GM12878 (cell line): ENCODE measurements at regions not wholly inside any gene's neighbourhood (a gene's known extent, or its start where the extent isn't known, plus 50 kb on each side); places are given as distances from the start of the nearest gene placed in this dataset.

Experiments
- ATAC-seq: fragments of 200-7000 bp; cut with Tn5 transposase; 3 replicates; pipeline ENCODE4 v1.9.1; 2020; ENCODE audit warnings: mild to moderate bottlenecking, moderate library complexity
- BruUV-seq: library from RNA; stranded (reverse); fragments of 400-500 nt; replicated peaks from 2 replicates; lab custom pipeline; 2021; lab: Mats Ljungman, UMichigan
- CTCF ChIA-PET: fragments of 300-600 bp; sonication (Branson Sonifier 250); formaldehyde crosslinking; extraction: SDS; loops from one replicate; lab custom pipeline; 2021; ENCODE audit warnings: inconsistent platforms; lab: Yijun Ruan, JAX
- POLR2A ChIA-PET: fragments of 350-600 bp; formaldehyde crosslinking; extraction: SDS; loops from one replicate; lab custom pipeline; 2021; ENCODE audit warnings: inconsistent platforms; lab: Charles Lee
- RAD21 ChIA-PET: fragments of 300-600 bp; sonication (Branson Sonifier 250); formaldehyde crosslinking; loops from one replicate; lab custom pipeline; 2023; ENCODE audit warnings: antibody characterized with exemption; ENCODE audit not compliant: unreplicated experiment; lab: Charles Lee
- SMC1A ChIA-PET: fragments of 300-600 bp; sonication (Branson Sonifier 250); formaldehyde crosslinking; loops from one replicate; lab custom pipeline; 2023; ENCODE audit not compliant: unreplicated experiment, uncharacterized antibody; lab: Charles Lee
- DNase-seq: peaks from one replicate; pipeline ENCODE4 v3.0.0-alpha.2; 2011; ENCODE audit warnings: low read depth, low spot score
- FAIRE-seq: peaks from 3 replicates; lab custom pipeline; 2011; peaks lifted over from hg19 to GRCh38; lab: Jason Lieb, UNC
- H2AFZ ChIP-seq: 2 replicates; pipeline ENCODE4 v1.6.0; 2011; ENCODE audit warnings: low read depth, low read length, control low read depth; ENCODE audit not compliant: control insufficient read depth
- H3K27ac ChIP-seq: 2 replicates; pipeline ENCODE4 v1.5.1; 2011; ENCODE audit warnings: control low read depth; ENCODE audit not compliant: control insufficient read depth, insufficient read depth
- H3K27me3 ChIP-seq, 2 experiments: replicated peaks in 1 of 2; 2 replicates each; pipeline versions ENCODE4 v1.6.0 to v1.6.1; 2011; ENCODE audit warnings: low read length in 1 of 2; ENCODE audit not compliant: control insufficient read depth in 2 of 2, insufficient read depth in 2 of 2
- H3K36me3 ChIP-seq, 2 experiments: 2 replicates each; pipeline ENCODE4 v1.5.1; 2011; ENCODE audit warnings: low read length in 1 of 2; ENCODE audit not compliant: control insufficient read depth in 2 of 2, insufficient read depth in 2 of 2
- H3K4me1 ChIP-seq: 2 replicates; pipeline ENCODE4 v1.6.1; 2011; ENCODE audit warnings: mild to moderate bottlenecking, low read length, moderate library complexity, mixed read lengths; ENCODE audit not compliant: control insufficient read depth, insufficient read depth
- H3K4me2 ChIP-seq: 2 replicates; pipeline ENCODE4 v1.6.0; 2011; ENCODE audit warnings: control low read depth; ENCODE audit not compliant: control insufficient read depth, insufficient read depth
- H3K4me3 ChIP-seq: fragments of 200-600 bp; sonication (generic); 2 replicates; pipeline ENCODE4 v1.5.1; 2016
- H3K79me2 ChIP-seq: 2 replicates; pipeline ENCODE4 v1.6.0; 2011; ENCODE audit warnings: low read length; ENCODE audit not compliant: control insufficient read depth, insufficient read depth
- H3K9ac ChIP-seq: 2 replicates; pipeline ENCODE4 v1.8.0; 2011; ENCODE audit warnings: low read length, control low read depth, mixed read lengths; ENCODE audit not compliant: control insufficient read depth, insufficient read depth
- H3K9me3 ChIP-seq: replicated peaks from 3 replicates; pipeline ENCODE4 v1.5.1; 2011; ENCODE audit warnings: mild to moderate bottlenecking, low read length; ENCODE audit not compliant: control insufficient read depth, insufficient read depth
- H4K20me1 ChIP-seq: 2 replicates; pipeline ENCODE4 v1.6.0; 2011; ENCODE audit not compliant: control insufficient read depth, insufficient read depth
- ATF7 ChIP-seq: fragments of 450-650 bp; IDR thresholded peaks from 2 replicates; pipeline ENCODE4 v1.6.1; 2016; ENCODE audit warnings: low read depth, mild to moderate bottlenecking
- CBX3 ChIP-seq: fragments of 200-600 bp; sonication (generic); IDR thresholded peaks from 2 replicates; pipeline ENCODE4 v1.6.1; 2016; ENCODE audit warnings: low read depth, borderline replicate concordance
- CHD4 ChIP-seq: fragments of 200-600 bp; sonication (generic); IDR thresholded peaks from 2 replicates; pipeline ENCODE4 v1.6.1; 2016; ENCODE audit warnings: mild to moderate bottlenecking
- DPF2 ChIP-seq: fragments of 450-650 bp; IDR thresholded peaks from 2 replicates; pipeline ENCODE4 v1.6.1; 2017; ENCODE audit warnings: mild to moderate bottlenecking
- MEF2A ChIP-seq: IDR thresholded peaks from 2 replicates; pipeline ENCODE4 v1.6.1; 2011; ENCODE audit warnings: low read depth, mild to moderate bottlenecking, low read length, moderate library complexity; ENCODE audit not compliant: insufficient read depth
- NR2C2 ChIP-seq: IDR thresholded peaks from 2 replicates; pipeline ENCODE4 v1.6.1; 2011; ENCODE audit warnings: borderline replicate concordance, low read depth; ENCODE audit not compliant: control insufficient read depth, insufficient read length
- POLR2A ChIP-seq: IDR thresholded peaks from 2 replicates; pipeline ENCODE4 v1.6.1; 2011; ENCODE audit warnings: low read depth, mild to moderate bottlenecking, low read length
- SPI1 ChIP-seq: IDR thresholded peaks from 2 replicates; pipeline ENCODE4 v1.6.1; 2011; ENCODE audit warnings: low read depth, mild to moderate bottlenecking, low read length, moderate library complexity, borderline replicate concordance; ENCODE audit not compliant: insufficient read depth
- TCF12 ChIP-seq: IDR thresholded peaks from 2 replicates; pipeline ENCODE4 v1.6.1; 2011; ENCODE audit warnings: low read depth, mild to moderate bottlenecking, low read length
- WGBS: methylation state at CpG from one replicate; pipeline ENCODE4 v1.1.6; 2016; ENCODE audit warnings: low lambda C conversion rate; ENCODE audit not compliant: insufficient replicate concordance, insufficient coverage; ENCODE audit errors: missing lambda C conversion rate; 5-methylcytosine and 5-hydroxymethylcytosine counted together
- in situ Hi-C: fragments of 300-500 bp; cut with MboI; formaldehyde crosslinking; loops from 9 replicates; pipeline ENCODE4 v1.14.3; 2018; ENCODE audit warnings: mixed read lengths
- intact Hi-C: fragments of 100-400 bp; cut with micrococcal nuclease; formaldehyde crosslinking; loops from one replicate; pipeline ENCODE4 v1.14.2; 2022; ENCODE audit not compliant: unreplicated experiment
- TF ChIP-seq, protein P1 (sequence below): IDR thresholded peaks from 2 replicates; pipeline ENCODE4 v1.6.1; 2012; ENCODE audit warnings: low read depth, low read length, improper control_type of control experiment
- TF ChIP-seq, protein P2 (sequence below): IDR thresholded peaks from 2 replicates; pipeline ENCODE4 v1.6.1; 2011; ENCODE audit warnings: borderline replicate concordance, low read depth, mild to moderate bottlenecking, moderate library complexity, mixed read lengths, low read length; ENCODE audit not compliant: insufficient read depth; ENCODE audit errors: extremely low read length
- TF ChIP-seq, protein P3 (sequence below), 3 experiments: IDR thresholded peaks in 2 of 3; conservative IDR thresholded peaks in 1 of 3; 2 replicates each; pipeline ENCODE4 v1.5.1; 2011; ENCODE audit warnings: low read depth in 3 of 3, low read length in 3 of 3, mild to moderate bottlenecking in 3 of 3, control low read depth in 2 of 3, moderate library complexity in 2 of 3, inconsistent platforms in 1 of 3, mixed read lengths in 1 of 3; ENCODE audit not compliant: control insufficient read depth in 2 of 3, insufficient read depth in 1 of 3; ENCODE audit errors: extremely low read depth in 1 of 3
- TF ChIP-seq, protein P4 (sequence below): fragments of 450-650 bp; IDR thresholded peaks from 2 replicates; pipeline ENCODE4 v1.6.1; 2018; ENCODE audit warnings: borderline replicate concordance, mild to moderate bottlenecking; ENCODE audit not compliant: partially characterized antibody
- TF ChIP-seq, protein P5 (sequence below): fragments of 450-650 bp; formaldehyde crosslinking; IDR thresholded peaks from 2 replicates; pipeline ENCODE4 v1.5.0; 2022; ENCODE audit warnings: mild to moderate bottlenecking, missing genetic modification characterization

DNA sequence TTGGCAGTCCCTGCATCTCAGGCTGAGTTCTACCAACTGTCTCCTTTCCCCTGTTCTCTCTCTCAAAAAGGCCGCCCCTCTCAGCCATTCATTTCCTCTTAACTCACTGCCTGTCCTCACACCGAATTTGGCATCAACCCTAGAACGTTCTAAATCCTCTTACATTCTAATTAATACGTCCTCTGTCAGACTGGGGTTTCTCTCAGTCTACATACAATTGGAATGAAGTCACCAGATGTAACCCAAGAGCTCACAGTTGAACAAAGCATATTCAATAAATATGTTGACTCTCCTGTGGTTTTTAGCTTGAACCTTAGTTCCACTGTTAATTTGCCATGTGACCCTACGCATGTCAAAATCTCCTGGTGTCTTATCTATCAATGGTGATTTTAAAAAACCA, 269.6 kb downstream of the CLIC5 start:
- no peak for FAIRE-seq
- TF ChIP-seq TCF12 (no peak), CBX3 (no peak), CHD4 (no peak), SPI1 (no peak), NR2C2 (no peak), ATF7 (no peak), MEF2A (no peak), POLR2A (no peak), DPF2 (no peak)
- TF ChIP-seq, protein P1, sequence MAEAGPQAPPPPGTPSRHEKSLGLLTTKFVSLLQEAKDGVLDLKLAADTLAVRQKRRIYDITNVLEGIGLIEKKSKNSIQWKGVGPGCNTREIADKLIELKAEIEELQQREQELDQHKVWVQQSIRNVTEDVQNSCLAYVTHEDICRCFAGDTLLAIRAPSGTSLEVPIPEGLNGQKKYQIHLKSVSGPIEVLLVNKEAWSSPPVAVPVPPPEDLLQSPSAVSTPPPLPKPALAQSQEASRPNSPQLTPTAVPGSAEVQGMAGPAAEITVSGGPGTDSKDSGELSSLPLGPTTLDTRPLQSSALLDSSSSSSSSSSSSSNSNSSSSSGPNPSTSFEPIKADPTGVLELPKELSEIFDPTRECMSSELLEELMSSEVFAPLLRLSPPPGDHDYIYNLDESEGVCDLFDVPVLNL, result no peak
- TF ChIP-seq, protein P2, sequence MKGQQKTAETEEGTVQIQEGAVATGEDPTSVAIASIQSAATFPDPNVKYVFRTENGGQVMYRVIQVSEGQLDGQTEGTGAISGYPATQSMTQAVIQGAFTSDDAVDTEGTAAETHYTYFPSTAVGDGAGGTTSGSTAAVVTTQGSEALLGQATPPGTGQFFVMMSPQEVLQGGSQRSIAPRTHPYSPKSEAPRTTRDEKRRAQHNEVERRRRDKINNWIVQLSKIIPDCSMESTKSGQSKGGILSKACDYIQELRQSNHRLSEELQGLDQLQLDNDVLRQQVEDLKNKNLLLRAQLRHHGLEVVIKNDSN, result no peak
- TF ChIP-seq, protein P3, sequence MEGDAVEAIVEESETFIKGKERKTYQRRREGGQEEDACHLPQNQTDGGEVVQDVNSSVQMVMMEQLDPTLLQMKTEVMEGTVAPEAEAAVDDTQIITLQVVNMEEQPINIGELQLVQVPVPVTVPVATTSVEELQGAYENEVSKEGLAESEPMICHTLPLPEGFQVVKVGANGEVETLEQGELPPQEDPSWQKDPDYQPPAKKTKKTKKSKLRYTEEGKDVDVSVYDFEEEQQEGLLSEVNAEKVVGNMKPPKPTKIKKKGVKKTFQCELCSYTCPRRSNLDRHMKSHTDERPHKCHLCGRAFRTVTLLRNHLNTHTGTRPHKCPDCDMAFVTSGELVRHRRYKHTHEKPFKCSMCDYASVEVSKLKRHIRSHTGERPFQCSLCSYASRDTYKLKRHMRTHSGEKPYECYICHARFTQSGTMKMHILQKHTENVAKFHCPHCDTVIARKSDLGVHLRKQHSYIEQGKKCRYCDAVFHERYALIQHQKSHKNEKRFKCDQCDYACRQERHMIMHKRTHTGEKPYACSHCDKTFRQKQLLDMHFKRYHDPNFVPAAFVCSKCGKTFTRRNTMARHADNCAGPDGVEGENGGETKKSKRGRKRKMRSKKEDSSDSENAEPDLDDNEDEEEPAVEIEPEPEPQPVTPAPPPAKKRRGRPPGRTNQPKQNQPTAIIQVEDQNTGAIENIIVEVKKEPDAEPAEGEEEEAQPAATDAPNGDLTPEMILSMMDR (IDR thresholded peaks at IDR 0.05 in 2 of 3, conservative IDR thresholded peaks at IDR 0.05 in 1 of 3; ENCODE audit: control insufficient read depth in 2 of 3, extremely low read depth in 1 of 3, insufficient read depth in 1 of 3, low read depth in 3 of 3, low read length in 3 of 3), result no peak
- TF ChIP-seq, protein P4, sequence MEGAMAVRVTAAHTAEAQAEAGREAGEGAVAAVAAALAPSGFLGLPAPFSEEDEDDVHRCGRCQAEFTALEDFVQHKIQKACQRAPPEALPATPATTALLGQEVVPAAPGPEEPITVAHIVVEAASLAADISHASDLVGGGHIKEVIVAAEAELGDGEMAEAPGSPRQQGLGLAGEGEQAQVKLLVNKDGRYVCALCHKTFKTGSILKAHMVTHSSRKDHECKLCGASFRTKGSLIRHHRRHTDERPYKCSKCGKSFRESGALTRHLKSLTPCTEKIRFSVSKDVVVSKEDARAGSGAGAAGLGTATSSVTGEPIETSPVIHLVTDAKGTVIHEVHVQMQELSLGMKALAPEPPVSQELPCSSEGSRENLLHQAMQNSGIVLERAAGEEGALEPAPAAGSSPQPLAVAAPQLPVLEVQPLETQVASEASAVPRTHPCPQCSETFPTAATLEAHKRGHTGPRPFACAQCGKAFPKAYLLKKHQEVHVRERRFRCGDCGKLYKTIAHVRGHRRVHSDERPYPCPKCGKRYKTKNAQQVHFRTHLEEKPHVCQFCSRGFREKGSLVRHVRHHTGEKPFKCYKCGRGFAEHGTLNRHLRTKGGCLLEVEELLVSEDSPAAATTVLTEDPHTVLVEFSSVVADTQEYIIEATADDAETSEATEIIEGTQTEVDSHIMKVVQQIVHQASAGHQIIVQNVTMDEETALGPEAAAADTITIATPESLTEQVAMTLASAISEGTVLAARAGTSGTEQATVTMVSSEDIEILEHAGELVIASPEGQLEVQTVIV, result no peak
- TF ChIP-seq, protein P5, sequence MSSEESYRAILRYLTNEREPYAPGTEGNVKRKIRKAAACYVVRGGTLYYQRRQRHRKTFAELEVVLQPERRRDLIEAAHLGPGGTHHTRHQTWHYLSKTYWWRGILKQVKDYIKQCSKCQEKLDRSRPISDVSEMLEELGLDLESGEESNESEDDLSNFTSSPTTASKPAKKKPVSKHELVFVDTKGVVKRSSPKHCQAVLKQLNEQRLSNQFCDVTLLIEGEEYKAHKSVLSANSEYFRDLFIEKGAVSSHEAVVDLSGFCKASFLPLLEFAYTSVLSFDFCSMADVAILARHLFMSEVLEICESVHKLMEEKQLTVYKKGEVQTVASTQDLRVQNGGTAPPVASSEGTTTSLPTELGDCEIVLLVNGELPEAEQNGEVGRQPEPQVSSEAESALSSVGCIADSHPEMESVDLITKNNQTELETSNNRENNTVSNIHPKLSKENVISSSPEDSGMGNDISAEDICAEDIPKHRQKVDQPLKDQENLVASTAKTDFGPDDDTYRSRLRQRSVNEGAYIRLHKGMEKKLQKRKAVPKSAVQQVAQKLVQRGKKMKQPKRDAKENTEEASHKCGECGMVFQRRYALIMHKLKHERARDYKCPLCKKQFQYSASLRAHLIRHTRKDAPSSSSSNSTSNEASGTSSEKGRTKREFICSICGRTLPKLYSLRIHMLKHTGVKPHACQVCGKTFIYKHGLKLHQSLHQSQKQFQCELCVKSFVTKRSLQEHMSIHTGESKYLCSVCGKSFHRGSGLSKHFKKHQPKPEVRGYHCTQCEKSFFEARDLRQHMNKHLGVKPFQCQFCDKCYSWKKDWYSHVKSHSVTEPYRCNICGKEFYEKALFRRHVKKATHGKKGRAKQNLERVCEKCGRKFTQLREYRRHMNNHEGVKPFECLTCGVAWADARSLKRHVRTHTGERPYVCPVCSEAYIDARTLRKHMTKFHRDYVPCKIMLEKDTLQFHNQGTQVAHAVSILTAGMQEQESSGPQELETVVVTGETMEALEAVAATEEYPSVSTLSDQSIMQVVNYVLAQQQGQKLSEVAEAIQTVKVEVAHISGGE, result no peak

More for the DNA sequence above, 269.6 kb downstream of the CLIC5 start:
- in situ Hi-C loops, result no loop called here
- WGBS, result 25% methylated on average over 5 of the region's 5 CpGs
- Histone ChIP-seq H3K79me2 (no peaks in the 10 kb centered on the region), H3K9me3 (peaks cover 6% of the 10 kb centered on the region; the same call in 1 of the 3 replicates), H3K27me3 (no peaks in the 10 kb centered on the region; a peak in 1 of 4 replicates), H4K20me1 (no peaks in the 10 kb centered on the region), H3K36me3 (no peaks in the 10 kb centered on the region), H3K4me2 (no peak overlapping the region), H2AFZ (no peak overlapping the region), H3K4me1 (peaks cover 9% of the 10 kb centered on the region; the same call in 1 of the 2 replicates), H3K9ac (no peak overlapping the region), H3K27ac (no peak overlapping the region), H3K4me3 (no peak overlapping the region)
- SMC1A ChIA-PET, result interaction anchor here (1.4 kb wide), 1 partner anchor 8 kb away, joined by 3 read pairs; no protein-coding TSS in a partner anchor
- POLR2A ChIA-PET, result no interaction called here
- CTCF ChIA-PET, result interaction anchor here (1.3 kb wide), 1 partner anchor 31 kb away, joined by 4 read pairs; no protein-coding TSS in a partner anchor
- DNase-seq (no peak), ATAC-seq (no peak)
- RAD21 ChIA-PET, result no interaction called here
- no TSS peak for BruUV-seq
- intact Hi-C loops, result no loop called here
